ENCODE measurements at regions not wholly inside any gene's neighbourhood (a gene's known extent, or its start where the extent isn't known, plus 50 kb on each side); places are given as distances from the start of the nearest gene placed in this dataset.
"Not testable (repeated sequence)": the region's sequence is repeated elsewhere in the genome, so short reads cannot be mapped to it uniquely, and the experiment has no call there.

DNA sequence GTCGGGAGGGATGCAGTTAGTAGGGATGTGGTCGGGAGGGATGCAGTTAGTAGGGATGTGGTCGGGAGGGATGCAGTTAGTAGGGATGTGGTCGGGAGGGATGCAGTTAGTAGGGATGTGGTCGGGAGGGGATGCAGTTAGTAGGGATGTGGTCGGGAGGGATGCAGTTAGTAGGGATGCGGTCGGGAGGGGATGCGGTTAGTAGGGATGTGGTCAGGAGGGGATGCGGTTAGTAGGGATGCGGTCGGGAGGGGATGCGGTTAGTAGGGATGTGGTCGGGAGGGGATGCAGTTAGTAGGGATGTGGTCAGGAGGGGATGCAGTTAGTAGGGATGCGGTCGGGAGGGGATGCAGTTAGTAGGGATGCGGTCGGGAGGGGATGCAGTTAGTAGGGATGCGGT, 96.2 kb downstream of the BDH1 start:
- TF ChIP-seq, protein P1, sequence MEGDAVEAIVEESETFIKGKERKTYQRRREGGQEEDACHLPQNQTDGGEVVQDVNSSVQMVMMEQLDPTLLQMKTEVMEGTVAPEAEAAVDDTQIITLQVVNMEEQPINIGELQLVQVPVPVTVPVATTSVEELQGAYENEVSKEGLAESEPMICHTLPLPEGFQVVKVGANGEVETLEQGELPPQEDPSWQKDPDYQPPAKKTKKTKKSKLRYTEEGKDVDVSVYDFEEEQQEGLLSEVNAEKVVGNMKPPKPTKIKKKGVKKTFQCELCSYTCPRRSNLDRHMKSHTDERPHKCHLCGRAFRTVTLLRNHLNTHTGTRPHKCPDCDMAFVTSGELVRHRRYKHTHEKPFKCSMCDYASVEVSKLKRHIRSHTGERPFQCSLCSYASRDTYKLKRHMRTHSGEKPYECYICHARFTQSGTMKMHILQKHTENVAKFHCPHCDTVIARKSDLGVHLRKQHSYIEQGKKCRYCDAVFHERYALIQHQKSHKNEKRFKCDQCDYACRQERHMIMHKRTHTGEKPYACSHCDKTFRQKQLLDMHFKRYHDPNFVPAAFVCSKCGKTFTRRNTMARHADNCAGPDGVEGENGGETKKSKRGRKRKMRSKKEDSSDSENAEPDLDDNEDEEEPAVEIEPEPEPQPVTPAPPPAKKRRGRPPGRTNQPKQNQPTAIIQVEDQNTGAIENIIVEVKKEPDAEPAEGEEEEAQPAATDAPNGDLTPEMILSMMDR (IDR thresholded peaks at IDR 0.05): not testable (repeated sequence)
- not testable (repeated sequence) for TF ChIP-seq POLR2AphosphoS5 (IDR thresholded peaks at IDR 0.05)
